Stimulated activated CD4-positive, alpha-beta T cell treated with anti-CD3 and anti-CD28 coated beads, TNF-alpha, amount 100 ng/mL, for 1 hour (primary cell): ENCODE measurements at regions not wholly inside any gene's neighbourhood (a gene's known extent, or its start where the extent isn't known, plus 50 kb on each side); places are given as distances from the start of the nearest gene placed in this dataset.
A peak's percentile ranks its signal among the peaks of the same experiment; 100 is the strongest.
"Not testable (repeated sequence)": the region's sequence is repeated elsewhere in the genome, so short reads cannot be mapped to it uniquely, and the experiment has no call there.

Source experiments
- DNase-seq, 3 donors: peaks; one replicate each; pipeline ENCODE4 v3.0.0-alpha.2; 2020; ENCODE audit warnings: low read depth in 3 of 3, low spot score in 1 of 3

DNA sequence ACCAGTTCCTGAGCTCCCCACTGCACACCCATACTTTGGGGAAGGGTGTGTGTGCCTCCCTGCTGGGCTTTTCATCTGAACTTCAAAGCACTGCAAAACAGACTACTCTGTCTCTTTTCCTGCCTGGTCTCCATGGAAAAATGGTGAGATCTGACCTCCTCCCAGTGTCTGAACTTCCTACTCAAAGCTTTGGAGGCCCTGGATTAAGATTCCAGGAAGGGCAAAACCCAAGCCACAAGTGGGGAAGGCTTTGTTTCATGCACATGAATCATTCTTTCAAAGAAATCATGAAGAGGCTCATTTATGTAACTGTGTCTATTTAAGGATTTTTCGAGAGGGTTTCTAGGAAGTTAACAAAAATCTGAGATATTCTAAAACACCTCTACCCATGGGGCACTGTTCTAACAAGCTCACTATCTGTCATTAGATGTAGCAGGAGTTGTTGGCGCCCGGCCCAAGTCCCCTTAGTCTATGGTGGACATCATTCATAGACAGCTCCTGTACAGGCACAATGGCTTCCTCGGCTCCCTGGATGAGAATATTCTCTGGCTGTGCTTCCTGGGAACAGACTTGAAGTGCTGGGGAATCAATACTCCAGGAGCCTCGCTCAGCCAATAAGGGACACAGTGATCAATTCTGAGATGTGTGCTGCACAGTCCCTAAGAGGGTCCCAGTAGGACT is 224.0 kb downstream of the KTN1 start:
- DNase-seq, result no peak

GRCh38 chr14:55805250-55805649 is 225.2 kb downstream of the KTN1 start:
- no peak for DNase-seq

- peak; percentile 14 to 46 (median 44) for DNase-seq
Observed at GRCh38 chr14:55807053-55807880, 227.3 kb downstream of the KTN1 start.

GRCh38 chr14:55807881-55808379 is 227.9 kb downstream of the KTN1 start:
- no peak for DNase-seq

DNA sequence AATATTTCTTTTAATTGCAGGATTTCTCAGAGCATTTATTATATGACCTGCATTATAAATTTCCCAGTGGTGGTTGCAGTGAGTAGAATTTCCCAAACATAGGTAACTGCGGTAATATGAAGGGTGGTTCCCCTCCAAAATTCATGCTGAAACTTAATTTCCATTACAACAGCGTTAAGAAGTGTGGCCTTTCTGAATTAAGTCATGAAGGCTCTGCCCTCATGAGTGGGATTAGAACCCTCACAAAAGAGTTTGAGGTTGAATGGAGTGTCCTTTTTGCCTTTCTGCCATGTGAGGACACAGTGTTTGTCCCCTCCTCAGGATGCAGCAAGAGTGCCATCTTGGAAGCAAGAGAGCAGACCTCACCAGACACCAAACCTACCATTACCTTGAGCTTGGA is 233.6 kb downstream of the KTN1 start:
- no peak for DNase-seq

DNA sequence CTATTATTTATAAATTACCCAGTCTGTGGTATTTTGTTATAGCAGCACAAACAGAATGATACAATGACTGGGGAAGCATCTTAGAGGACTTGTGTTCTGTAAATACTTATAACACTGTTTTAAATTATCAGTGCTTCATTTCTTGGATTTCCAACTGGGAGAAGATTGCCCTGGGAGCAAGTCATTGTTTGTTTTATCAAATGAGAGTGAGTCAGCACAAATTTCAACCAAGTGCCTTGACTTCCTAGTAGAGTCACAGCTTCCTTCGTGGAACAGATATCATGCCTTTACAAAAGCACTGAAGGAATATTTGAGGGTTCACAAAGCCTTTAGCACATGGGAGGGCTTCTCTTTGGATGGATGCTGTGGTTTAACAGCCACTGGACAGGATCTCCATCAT is 234.1 kb downstream of the KTN1 start:
- no peak for DNase-seq

- no peak for DNase-seq
Observed at GRCh38 chr14:55814873-55815272, 234.9 kb downstream of the KTN1 start.

- no peak for DNase-seq
Observed at GRCh38 chr14:55816225-55816624, 236.2 kb downstream of the KTN1 start.

GRCh38 chr14:55819610-55820304 is 239.8 kb downstream of the KTN1 start:
- no peak for DNase-seq

- no peak for DNase-seq
Observed at GRCh38 chr14:55822906-55823305, 242.9 kb downstream of the KTN1 start.

DNA sequence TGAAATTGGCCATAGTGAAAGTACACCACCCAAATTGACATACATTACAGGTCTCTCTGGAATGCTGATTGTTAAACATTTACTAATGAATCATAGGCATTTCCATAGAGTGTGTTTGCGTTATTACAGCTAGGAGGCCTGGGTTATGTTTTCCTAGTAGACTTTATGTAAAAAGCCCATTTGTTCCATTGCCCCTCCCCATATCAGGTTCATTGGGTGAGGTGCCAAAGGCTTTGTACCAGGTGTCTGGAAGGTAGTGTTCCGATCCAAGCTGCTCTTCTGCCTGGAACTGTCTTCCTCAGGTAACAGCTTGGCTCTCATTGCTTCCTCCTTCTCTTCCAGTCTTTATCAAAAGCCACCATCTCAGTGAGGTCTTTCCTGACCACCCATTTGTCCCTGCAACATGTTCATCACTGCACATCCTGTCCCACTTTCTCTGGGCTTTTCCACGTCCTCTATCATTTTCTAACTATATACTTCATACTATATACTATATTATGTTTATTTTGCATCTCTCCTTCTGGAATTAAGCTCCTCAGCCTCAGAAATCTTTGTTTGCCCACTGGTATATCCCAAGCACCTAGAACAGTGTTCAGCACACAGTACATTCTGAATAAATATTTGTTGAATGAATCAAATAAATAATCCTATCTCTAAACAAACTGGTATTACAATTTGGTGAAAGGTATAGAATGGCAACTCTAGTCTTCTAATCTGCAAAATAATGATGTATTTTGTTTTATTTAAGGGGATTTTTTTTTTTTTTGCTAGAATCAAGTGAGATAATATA is 252.3 kb downstream of the KTN1 start:
- no peak for DNase-seq

GRCh38 chr14:55832974-55833373 is 253.0 kb downstream of the KTN1 start:
- no peak for DNase-seq

DNA sequence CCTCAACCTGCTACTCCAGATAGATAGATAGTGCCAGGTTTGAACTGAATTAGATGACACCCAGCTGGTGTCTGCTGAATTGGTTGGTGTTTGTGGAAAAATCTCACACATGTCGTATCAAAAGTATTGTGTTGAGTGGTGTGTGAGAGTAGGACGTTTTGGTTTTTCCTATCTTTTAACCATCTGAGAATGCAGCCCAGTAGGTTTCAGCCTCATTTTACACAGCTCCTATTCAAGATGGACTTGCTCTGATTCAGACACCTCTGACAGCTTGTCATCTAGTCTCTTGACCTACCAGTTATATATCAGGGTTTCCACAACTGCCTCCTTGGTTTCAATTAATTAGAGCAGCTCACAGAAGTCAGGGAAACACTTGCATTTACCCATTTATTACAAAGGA is 254.4 kb downstream of the KTN1 start:
- DNase-seq, result no peak

DNA sequence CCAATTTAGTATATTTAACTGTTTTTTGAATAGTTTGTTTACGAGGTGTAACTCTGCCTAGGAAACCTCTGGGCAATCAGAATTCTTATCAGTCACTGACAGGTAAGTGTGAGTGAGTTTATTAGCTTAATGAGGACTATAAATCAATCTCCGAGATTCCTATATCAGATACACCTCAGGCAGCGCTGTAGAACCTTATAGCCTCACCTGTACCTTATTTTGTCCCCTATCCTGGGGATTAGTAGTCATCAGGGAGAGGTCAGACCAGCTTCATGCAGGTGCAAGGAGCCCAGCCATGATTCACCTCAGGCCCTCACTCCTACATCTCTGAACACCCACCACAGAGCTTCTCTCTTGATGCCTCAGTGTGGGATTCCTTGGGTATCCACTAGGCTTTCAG is 256.0 kb downstream of the KTN1 start:
- DNase-seq, result no peak

- DNase-seq, result no peak
Observed at GRCh38 chr14:55837467-55837866, 257.5 kb downstream of the KTN1 start.

GRCh38 chr14:55838529-55839052 is 258.6 kb downstream of the KTN1 start:
- no peak for DNase-seq

- not testable (repeated sequence) for DNase-seq
Observed at GRCh38 chr14:55839301-55839947, 259.4 kb downstream of the KTN1 start.

- no peak for DNase-seq
Observed at GRCh38 chr14:55840821-55841220, 260.8 kb downstream of the KTN1 start.

DNA sequence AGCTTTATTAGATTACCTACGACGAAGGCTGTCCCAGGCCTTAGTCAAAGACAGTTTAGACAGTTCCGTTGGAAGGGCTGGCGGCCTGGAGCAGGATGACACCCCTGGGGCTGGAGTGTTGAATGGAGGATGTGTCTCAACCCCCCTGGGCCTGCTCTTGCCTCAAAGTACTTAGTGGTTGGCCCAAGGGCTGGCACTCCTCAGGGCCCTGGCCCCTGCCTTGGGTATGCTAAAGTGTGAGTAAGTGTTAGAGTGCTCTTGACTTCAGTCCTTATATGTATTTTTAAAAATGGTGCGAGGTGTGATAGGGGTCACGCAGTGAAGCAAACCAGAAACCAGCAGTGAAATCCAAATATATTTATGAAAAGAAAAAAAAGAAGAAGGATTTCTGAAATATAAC is 261.6 kb downstream of the KTN1 start:
- no peak for DNase-seq

DNA sequence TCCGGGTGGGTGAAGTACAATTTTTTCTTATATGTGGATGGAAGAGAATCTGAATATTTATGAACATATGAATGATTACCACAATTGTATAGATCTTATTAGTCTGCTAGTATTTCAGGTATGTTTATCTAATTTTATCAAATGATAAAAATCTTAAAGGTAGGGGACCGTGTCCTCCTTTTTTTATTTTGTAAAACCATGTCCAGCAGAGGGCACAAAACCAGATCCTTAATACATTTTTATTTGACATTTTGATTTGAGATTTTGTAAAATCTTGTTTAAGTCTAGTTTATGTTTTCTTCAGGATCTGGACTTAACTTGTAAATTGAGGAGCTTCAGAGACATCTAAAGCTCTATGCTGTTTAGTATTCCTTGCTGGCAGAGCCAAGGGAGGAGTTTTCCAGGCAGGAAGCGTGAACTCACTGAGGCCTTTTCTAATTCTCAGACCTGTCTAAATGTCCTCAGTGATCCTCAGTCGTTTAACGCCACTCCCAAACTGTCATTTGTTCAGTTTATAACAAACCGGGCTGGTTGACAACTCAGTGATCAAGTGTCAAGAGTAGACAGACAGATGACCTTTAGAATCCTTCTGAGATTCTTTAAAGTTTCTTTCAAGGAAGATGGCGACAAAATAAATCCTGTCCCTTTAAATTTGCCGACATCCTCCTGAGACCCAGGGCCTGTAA is 263.9 kb downstream of the KTN1 start:
- no peak for DNase-seq
